ENCODE measurements at regions not wholly inside any gene's neighbourhood (a gene's known extent, or its start where the extent isn't known, plus 50 kb on each side); places are given as distances from the start of the nearest gene placed in this dataset.
"Not testable (repeated sequence)": the region's sequence is repeated elsewhere in the genome, so short reads cannot be mapped to it uniquely, and the experiment has no call there.

- DNase-seq (ENCODE audit: low read depth): no peak
Observed at GRCh38 chrX:76509775-76510174, 82.3 kb downstream of the MAGEE1 start.

DNA sequence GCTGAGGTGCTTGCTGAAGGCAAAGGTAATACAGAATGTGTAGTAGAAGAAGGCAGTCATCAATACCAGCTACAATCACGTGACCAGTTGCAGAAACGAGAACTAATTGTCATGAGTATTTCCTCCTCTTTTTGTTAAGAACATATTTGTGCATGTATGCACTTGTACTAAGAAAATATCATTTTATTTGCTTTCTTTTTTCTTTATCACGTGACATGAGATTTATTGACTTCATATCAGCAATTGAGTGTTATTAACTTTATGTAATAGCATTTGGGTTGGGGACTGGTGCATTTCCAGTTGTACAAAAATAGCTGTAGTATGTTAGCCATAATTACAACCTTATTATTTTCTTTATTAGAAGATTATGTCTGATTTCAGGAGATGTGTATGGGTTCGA is 90.0 kb downstream of the MAGEE1 start:
- no peak for DNase-seq (ENCODE audit: low read depth)

DNA sequence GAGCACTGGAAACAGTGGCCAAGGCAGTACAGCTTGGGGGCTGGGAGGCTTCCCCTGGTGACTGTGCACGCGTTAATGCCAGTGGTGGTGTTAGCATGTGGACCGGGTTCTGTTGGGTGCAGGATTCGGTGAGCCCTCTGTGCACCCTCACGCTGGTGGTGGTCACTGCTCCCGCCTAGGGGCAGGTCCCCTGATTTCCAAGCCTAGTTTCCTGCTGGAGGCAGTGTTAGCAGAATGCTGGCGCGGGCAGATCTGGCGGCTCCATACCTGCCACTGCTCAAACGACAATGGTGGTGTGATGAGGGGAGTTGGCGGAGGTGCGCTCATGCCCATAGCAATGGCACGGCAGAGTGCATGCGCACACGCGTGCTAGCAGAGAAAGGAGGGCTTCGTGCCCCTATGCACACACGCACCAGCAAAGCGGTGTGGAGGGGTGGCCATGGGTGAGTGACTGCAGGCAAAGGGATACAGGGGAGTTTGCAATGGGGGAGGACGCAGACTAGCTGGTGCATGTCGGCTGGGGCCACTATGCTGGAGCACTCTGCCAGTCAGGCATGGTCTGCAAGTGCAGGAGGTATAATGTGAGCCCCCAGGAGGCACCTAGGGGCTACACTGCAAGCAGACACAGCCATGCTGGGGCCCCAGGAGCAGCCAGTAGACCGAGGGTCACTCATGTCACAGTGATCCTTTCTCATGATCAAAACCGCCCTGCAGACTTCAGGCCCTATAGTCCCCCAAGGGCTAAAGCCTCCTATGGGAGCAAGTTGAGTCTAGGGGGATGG is 93.0 kb downstream of the MAGEE1 start:
- DNase-seq (ENCODE audit: low read depth): no peak

DNA sequence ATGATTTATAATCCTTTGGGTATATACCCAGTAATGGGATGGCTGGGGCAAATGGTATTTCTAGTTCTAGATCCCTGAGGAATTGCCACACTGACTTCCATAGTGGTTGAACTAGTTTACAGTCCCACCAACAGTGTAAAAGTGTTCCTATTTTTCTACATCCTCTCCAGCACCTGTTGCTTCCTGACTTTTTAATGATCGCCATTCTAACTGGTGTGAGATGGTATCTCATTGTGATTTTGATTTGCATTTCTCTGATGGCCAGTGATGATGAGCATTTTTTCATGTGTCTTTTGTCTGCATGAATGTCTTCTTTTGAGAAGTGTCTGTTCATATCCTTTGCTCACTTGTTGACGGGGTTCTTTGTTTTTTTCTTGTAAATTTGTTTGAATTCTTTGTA is 108.2 kb downstream of the MAGEE1 start:
- DNase-seq (ENCODE audit: low read depth): not testable (repeated sequence)

GRCh38 chrX:76538860-76539259 is 111.3 kb downstream of the MAGEE1 start:
- no peak for DNase-seq (ENCODE audit: low read depth)

DNA sequence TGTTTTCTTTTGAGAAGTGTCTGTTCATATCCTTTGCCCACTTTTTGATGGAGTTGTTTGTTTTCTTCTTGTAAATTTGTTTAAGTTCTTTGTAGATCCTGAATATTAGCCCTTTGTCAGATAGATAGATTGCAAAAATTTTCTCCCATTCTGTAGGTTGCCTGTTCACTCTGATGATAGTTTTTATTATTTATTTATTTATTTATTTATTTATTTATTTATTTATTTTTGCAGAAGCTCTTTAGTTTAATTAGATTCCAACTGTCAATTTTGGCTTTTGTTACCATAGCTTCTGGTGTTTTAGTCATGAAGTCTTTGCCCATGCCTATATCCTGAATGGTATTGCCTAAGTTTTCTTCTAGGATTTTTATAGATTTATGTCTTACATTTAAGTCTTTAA is 115.9 kb downstream of the MAGEE1 start:
- not testable (repeated sequence) for DNase-seq (ENCODE audit: low read depth)

- DNase-seq (ENCODE audit: low read depth): no peak
Observed at GRCh38 chrX:76550016-76550415, 122.5 kb downstream of the MAGEE1 start.

DNA sequence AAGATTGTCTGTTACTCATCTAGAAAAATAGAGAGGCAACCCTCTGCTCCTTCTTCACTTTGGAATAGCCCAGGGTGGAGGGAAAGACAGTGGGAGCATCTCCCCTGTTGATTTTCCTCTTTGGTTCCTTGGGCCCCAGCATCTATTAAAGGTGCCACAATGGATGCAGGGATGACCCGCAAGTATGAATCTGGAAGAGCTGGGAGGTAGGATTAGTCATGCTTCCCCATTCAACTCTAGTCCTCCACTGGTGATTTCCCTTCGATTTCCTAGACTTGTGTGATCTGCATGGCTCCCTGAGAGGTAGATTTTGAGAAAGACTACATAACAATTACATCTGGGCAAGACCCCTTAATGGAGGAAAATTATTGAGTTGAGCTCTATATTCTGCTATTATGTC is 127.8 kb downstream of the MAGEE1 start:
- no peak for DNase-seq (ENCODE audit: low read depth)

DNA sequence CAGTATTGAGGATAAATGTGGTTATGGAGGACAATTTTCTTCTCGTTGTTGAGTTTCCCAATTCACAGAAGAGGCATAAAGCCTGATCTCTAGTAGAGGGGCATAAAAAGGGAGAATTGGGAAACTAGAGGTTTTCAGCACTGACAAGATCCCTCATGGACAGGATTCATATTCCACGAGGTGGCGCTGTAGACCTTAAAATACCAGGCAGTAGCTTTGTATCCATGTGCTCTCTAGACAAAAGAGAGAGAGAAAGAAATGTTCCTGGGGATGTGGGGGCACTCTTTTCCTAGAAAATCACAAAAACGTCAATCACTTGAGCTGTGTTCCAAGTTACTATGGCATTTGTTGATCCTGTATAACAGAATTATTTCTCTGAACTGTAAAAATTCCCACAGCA is 128.3 kb downstream of the MAGEE1 start:
- peak; percentile 24 for DNase-seq (ENCODE audit: low read depth)

DNA sequence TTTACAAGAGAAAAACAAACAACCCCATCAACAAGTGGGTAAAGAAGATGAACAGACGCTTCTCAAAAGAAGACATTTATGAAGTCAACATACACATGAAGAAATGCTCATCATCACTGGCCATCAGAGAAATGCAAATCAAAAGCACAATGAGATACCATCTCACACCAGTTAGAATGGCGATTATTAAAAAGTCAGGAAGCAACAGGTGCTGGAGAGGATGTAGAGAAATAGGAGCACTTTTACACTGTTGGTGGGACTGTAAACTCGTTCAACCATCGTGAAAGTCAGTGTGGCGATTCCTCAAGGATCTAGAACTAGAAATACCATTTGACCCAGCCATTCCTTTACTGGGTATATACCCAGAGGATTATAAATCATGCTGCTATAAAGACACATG is 137.3 kb downstream of the MAGEE1 start:
- DNase-seq (ENCODE audit: low read depth): not testable (repeated sequence)

DNA sequence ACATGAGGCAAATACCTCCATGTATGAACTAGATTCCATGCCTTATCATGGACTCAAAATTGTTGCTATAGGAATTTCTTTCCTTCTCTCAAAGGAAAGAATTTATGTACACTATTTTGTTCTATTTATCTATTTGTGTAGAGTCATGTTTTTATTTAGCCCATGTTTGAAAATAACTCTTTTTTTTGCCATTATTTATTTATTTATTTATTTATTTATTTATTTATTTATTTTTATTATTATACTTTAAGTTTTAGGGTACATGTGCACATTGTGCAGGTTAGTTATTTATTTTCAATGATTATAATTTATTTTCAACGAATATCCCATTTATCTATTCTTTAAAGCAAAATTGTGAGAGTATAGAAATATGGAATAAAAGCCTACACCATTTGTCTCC is 177.9 kb downstream of the MAGEE1 start:
- DNase-seq (ENCODE audit: low read depth): no peak

DNA sequence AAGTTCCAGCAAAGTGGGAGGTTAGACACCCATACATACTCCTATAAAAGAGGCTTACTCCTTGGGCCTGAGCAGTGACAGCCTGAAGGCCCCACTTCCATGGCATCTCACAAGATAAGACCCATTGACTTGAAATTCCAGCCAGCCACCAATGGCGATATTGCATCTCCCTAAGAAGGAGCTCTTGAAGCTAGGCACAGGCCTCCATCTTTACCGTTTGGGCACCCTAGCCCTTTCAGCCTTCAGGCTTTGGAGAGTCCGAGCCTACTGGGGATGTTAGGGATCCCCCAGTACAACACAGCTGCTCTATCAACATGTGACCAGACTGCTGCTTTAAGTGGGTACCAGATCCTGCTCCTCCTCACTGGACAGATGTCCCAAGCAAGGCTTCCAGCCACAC is 189.5 kb downstream of the MAGEE1 start:
- no peak for DNase-seq (ENCODE audit: low read depth)

GRCh38 chrX:76643590-76643989 is 216.1 kb downstream of the MAGEE1 start:
- DNase-seq (ENCODE audit: low read depth): no peak

GRCh38 chrX:76651369-76651768 is 223.9 kb downstream of the MAGEE1 start:
- DNase-seq (ENCODE audit: low read depth): not testable (repeated sequence)

DNA sequence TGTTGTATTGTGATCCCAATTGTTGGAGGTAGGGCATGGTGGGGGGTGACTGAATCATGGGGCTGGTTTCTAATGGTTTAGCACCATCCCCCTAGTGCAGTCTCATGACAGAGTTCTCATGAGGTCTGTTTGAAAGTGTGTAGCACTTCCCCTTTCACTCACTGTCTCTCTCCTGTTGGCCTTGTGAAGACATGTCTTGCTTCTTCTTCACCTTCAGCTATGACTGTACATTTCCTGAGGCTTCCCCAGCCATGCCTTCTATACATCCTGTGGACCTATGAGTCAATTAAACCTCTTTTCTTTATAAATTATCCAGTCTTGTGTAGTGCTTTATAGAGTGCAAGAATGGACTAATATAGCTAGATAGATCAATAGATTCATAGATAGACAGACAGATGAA is 230.0 kb downstream of the MAGEE1 start:
- DNase-seq (ENCODE audit: low read depth): no peak

Data from amniotic epithelial cell (primary cell).